ENCODE measurements at regions not wholly inside any gene's neighbourhood (a gene's known extent, or its start where the extent isn't known, plus 50 kb on each side); places are given as distances from the start of the nearest gene placed in this dataset.
A peak's percentile ranks its signal among the peaks of the same experiment; 100 is the strongest.

- Histone ChIP-seq H3K9me3 (replicated peaks; ENCODE audit: control insufficient read depth, low read depth, low read length) (no peaks in the 10 kb centered on the region), H3K4me1 (ENCODE audit: control insufficient read depth, insufficient read depth, low read length) (no peaks in the 10 kb centered on the region), H3K27ac (ENCODE audit: low read length) (no peak overlapping the region), H3K36me3 (ENCODE audit: control insufficient read depth, insufficient read depth, low read length) (no peaks in the 10 kb centered on the region), H3K27me3 (ENCODE audit: control insufficient read depth, insufficient read depth, low read length) (no peaks in the 10 kb centered on the region), H3K4me3 (ENCODE audit: low read length) (no peak overlapping the region)
- no CpG with 5 or more reads among the region's 2 CpGs for whole genome bisulfite sequencing (ENCODE audit: insufficient coverage)
- DNase-seq: no peak
Measured at GRCh38 chr2:220653776-220654175, 918.3 kb downstream of the EPHA4 start.

- Histone ChIP-seq H3K27me3 (ENCODE audit: control insufficient read depth, insufficient read depth, low read length) (no peaks in the 10 kb centered on the region), H3K27ac (ENCODE audit: low read length) (no peak overlapping the region), H3K4me3 (ENCODE audit: low read length) (no peak overlapping the region), H3K36me3 (ENCODE audit: control insufficient read depth, insufficient read depth, low read length) (no peaks in the 10 kb centered on the region), H3K9me3 (replicated peaks; ENCODE audit: control insufficient read depth, low read depth, low read length) (no peaks in the 10 kb centered on the region), H3K4me1 (ENCODE audit: control insufficient read depth, insufficient read depth, low read length) (no peaks in the 10 kb centered on the region)
- no peak for DNase-seq
- WGBS (ENCODE audit: insufficient coverage): no CpG with 5 or more reads among the region's 3 CpGs
Measured at GRCh38 chr2:220654322-220654721, 917.8 kb downstream of the EPHA4 start.

GRCh38 chr2:220660277-220661145, 911.6 kb downstream of the EPHA4 start:
- Histone ChIP-seq H3K27me3 (ENCODE audit: control insufficient read depth, insufficient read depth, low read length) (no peaks in the 10 kb centered on the region), H3K36me3 (ENCODE audit: control insufficient read depth, insufficient read depth, low read length) (no peaks in the 10 kb centered on the region), H3K9me3 (replicated peaks; ENCODE audit: control insufficient read depth, low read depth, low read length) (no peaks in the 10 kb centered on the region), H3K4me3 (ENCODE audit: low read length) (no peak overlapping the region), H3K4me1 (ENCODE audit: control insufficient read depth, insufficient read depth, low read length) (no peaks in the 10 kb centered on the region), H3K27ac (ENCODE audit: low read length) (no peak overlapping the region)
- no CpG with 5 or more reads among the region's 4 CpGs for WGBS (ENCODE audit: insufficient coverage)
- no peak for DNase-seq

- WGBS (ENCODE audit: insufficient coverage): 94% methylated on average over 2 of the region's 3 CpGs
- no peak overlapping the region for H3K4me3 ChIP-seq (ENCODE audit: low read length)
- H3K27ac ChIP-seq (ENCODE audit: low read length): no peak overlapping the region
- no peak for DNase-seq
- H3K36me3 ChIP-seq (ENCODE audit: control insufficient read depth, insufficient read depth, low read length): no peaks in the 10 kb centered on the region
- no peaks in the 10 kb centered on the region for H3K9me3 ChIP-seq (replicated peaks; ENCODE audit: control insufficient read depth, low read depth, low read length)
- H3K4me1 ChIP-seq (ENCODE audit: control insufficient read depth, insufficient read depth, low read length): no peaks in the 10 kb centered on the region
- H3K27me3 ChIP-seq (ENCODE audit: control insufficient read depth, insufficient read depth, low read length): no peaks in the 10 kb centered on the region
Measured at GRCh38 chr2:220662431-220662830, 909.7 kb downstream of the EPHA4 start.

- no peaks in the 10 kb centered on the region for H3K27me3 ChIP-seq (ENCODE audit: control insufficient read depth, insufficient read depth, low read length)
- no peaks in the 10 kb centered on the region for H3K9me3 ChIP-seq (replicated peaks; ENCODE audit: control insufficient read depth, low read depth, low read length)
- DNase-seq: no peak
- H3K36me3 ChIP-seq (ENCODE audit: control insufficient read depth, insufficient read depth, low read length): no peaks in the 10 kb centered on the region
- no peak overlapping the region for H3K4me3 ChIP-seq (ENCODE audit: low read length)
- no peaks in the 10 kb centered on the region for H3K4me1 ChIP-seq (ENCODE audit: control insufficient read depth, insufficient read depth, low read length)
- no peak overlapping the region for H3K27ac ChIP-seq (ENCODE audit: low read length)
Measured at GRCh38 chr2:220663065-220663464, 909.0 kb downstream of the EPHA4 start.

- Histone ChIP-seq H3K4me3 (ENCODE audit: low read length) (no peak overlapping the region), H3K4me1 (ENCODE audit: control insufficient read depth, insufficient read depth, low read length) (no peaks in the 10 kb centered on the region), H3K27ac (ENCODE audit: low read length) (no peak overlapping the region), H3K9me3 (replicated peaks; ENCODE audit: control insufficient read depth, low read depth, low read length) (no peaks in the 10 kb centered on the region), H3K36me3 (ENCODE audit: control insufficient read depth, insufficient read depth, low read length) (no peaks in the 10 kb centered on the region), H3K27me3 (ENCODE audit: control insufficient read depth, insufficient read depth, low read length) (no peaks in the 10 kb centered on the region)
- peak; percentile 16 for DNase-seq
- WGBS (ENCODE audit: insufficient coverage): no CpG with 5 or more reads among the region's 8 CpGs
Measured at GRCh38 chr2:220664272-220665107, 907.6 kb downstream of the EPHA4 start.

GRCh38 chr2:220665108-220665471, 907.0 kb downstream of the EPHA4 start:
- Histone ChIP-seq H3K9me3 (replicated peaks; ENCODE audit: control insufficient read depth, low read depth, low read length) (no peaks in the 10 kb centered on the region), H3K27me3 (ENCODE audit: control insufficient read depth, insufficient read depth, low read length) (no peaks in the 10 kb centered on the region), H3K27ac (ENCODE audit: low read length) (no peak overlapping the region), H3K4me1 (ENCODE audit: control insufficient read depth, insufficient read depth, low read length) (no peaks in the 10 kb centered on the region), H3K4me3 (ENCODE audit: low read length) (no peak overlapping the region), H3K36me3 (ENCODE audit: control insufficient read depth, insufficient read depth, low read length) (no peaks in the 10 kb centered on the region)
- DNase-seq: no peak
- whole genome bisulfite sequencing (ENCODE audit: insufficient coverage): no CpG with 5 or more reads among the region's 3 CpGs

- no peaks in the 10 kb centered on the region for H3K36me3 ChIP-seq (ENCODE audit: control insufficient read depth, insufficient read depth, low read length)
- H3K4me1 ChIP-seq (ENCODE audit: control insufficient read depth, insufficient read depth, low read length): no peaks in the 10 kb centered on the region
- 50% methylated on average over 2 of the region's 4 CpGs for whole genome bisulfite sequencing (ENCODE audit: insufficient coverage)
- H3K9me3 ChIP-seq (replicated peaks; ENCODE audit: control insufficient read depth, low read depth, low read length): no peaks in the 10 kb centered on the region
- DNase-seq: no peak
- H3K4me3 ChIP-seq (ENCODE audit: low read length): no peak overlapping the region
- H3K27ac ChIP-seq (ENCODE audit: low read length): no peak overlapping the region
- no peaks in the 10 kb centered on the region for H3K27me3 ChIP-seq (ENCODE audit: control insufficient read depth, insufficient read depth, low read length)
Measured at GRCh38 chr2:220669324-220669723, 902.8 kb downstream of the EPHA4 start.

- Histone ChIP-seq H3K4me1 (ENCODE audit: control insufficient read depth, insufficient read depth, low read length) (no peaks in the 10 kb centered on the region), H3K36me3 (ENCODE audit: control insufficient read depth, insufficient read depth, low read length) (no peaks in the 10 kb centered on the region), H3K4me3 (ENCODE audit: low read length) (no peak overlapping the region), H3K9me3 (replicated peaks; ENCODE audit: control insufficient read depth, low read depth, low read length) (no peaks in the 10 kb centered on the region), H3K27me3 (ENCODE audit: control insufficient read depth, insufficient read depth, low read length) (no peaks in the 10 kb centered on the region), H3K27ac (ENCODE audit: low read length) (no peak overlapping the region)
- DNase-seq: peak; percentile 13
- no CpG with 5 or more reads among the region's 5 CpGs for WGBS (ENCODE audit: insufficient coverage)
Measured at GRCh38 chr2:220670511-220670910, 901.6 kb downstream of the EPHA4 start.

GRCh38 chr2:220673151-220673874, 898.8 kb downstream of the EPHA4 start:
- DNase-seq: no peak
- Histone ChIP-seq H3K4me3 (ENCODE audit: low read length) (no peak overlapping the region), H3K27ac (ENCODE audit: low read length) (no peak overlapping the region), H3K27me3 (ENCODE audit: control insufficient read depth, insufficient read depth, low read length) (peaks cover 2% of the 10 kb centered on the region), H3K36me3 (ENCODE audit: control insufficient read depth, insufficient read depth, low read length) (no peaks in the 10 kb centered on the region), H3K9me3 (replicated peaks; ENCODE audit: control insufficient read depth, low read depth, low read length) (no peaks in the 10 kb centered on the region), H3K4me1 (ENCODE audit: control insufficient read depth, insufficient read depth, low read length) (no peaks in the 10 kb centered on the region)
- 100% methylated on average over 5 of the region's 7 CpGs for WGBS (ENCODE audit: insufficient coverage)

Data from muscle of leg (tissue), 3 donors.